ENCODE measurements at regions not wholly inside any gene's neighbourhood (a gene's known extent, or its start where the extent isn't known, plus 50 kb on each side); places are given as distances from the start of the nearest gene placed in this dataset.
A peak's percentile ranks its signal among the peaks of the same experiment; 100 is the strongest.

- no peak for TF ChIP-seq CTCF (conservative IDR thresholded peaks at IDR 0.05)
- Histone ChIP-seq H4K91ac (ENCODE audit: insufficient read length, low read depth, low read length) (no peak overlapping the region), H3K79me2 (ENCODE audit: insufficient read depth, low read length) (no peaks in the 10 kb centered on the region), H2BK12ac (ENCODE audit: insufficient read length, low read depth, low read length) (no peak overlapping the region), H3K79me1 (ENCODE audit: insufficient read depth, low read depth, low read length, poor library complexity, severe bottlenecking) (no peaks in the 10 kb centered on the region), H3K56ac (ENCODE audit: insufficient read length, low read depth, low read length) (no peak overlapping the region), H2AK5ac (ENCODE audit: insufficient read length, low read length) (no peak overlapping the region), H2BK5ac (ENCODE audit: insufficient read length, low read length) (no peak overlapping the region), H3K14ac (ENCODE audit: insufficient read depth, low read length) (no peak overlapping the region), H3K18ac (ENCODE audit: insufficient read length, low read depth, low read length) (no peak overlapping the region), H3K9me3 (ENCODE audit: control insufficient read depth, low read depth, low read length) (no peaks in the 10 kb centered on the region), H4K5ac (ENCODE audit: insufficient read length, low read depth, low read length) (no peak overlapping the region), H3K4ac (ENCODE audit: low read depth, low read length) (no peak overlapping the region), H4K20me1 (ENCODE audit: control insufficient read depth, insufficient read depth, insufficient read length) (no peaks in the 10 kb centered on the region), H3K4me1 (ENCODE audit: insufficient read depth, low read length) (no peaks in the 10 kb centered on the region; the same call in 1 of the 2 replicates), H3K23me2 (ENCODE audit: insufficient read length, low read depth, low read length, poor library complexity, severe bottlenecking) (no peaks in the 10 kb centered on the region), H3K23ac (ENCODE audit: insufficient read length, low read depth, low read length) (no peak overlapping the region), H4K8ac (replicated peaks; ENCODE audit: insufficient read length, low read depth, low read length) (no peak overlapping the region), H3K27me3 (ENCODE audit: insufficient read depth, low read length) (no peaks in the 10 kb centered on the region), H3K27ac (ENCODE audit: insufficient read length, low read depth, low read length) (no peak overlapping the region), H3K4me2 (ENCODE audit: insufficient read depth, insufficient read length, low read length) (no peak overlapping the region), H3K9ac (ENCODE audit: extremely low read depth, insufficient read length, low read length) (no peak overlapping the region), H2AFZ (ENCODE audit: low read length) (no peak overlapping the region), H3T11ph (ENCODE audit: low read length) (no peak overlapping the region), H2BK15ac (ENCODE audit: low read depth, low read length) (no peak overlapping the region), H2BK120ac (ENCODE audit: low read depth, low read length, poor library complexity, severe bottlenecking) (no peak overlapping the region), H2BK20ac (ENCODE audit: low read depth, low read length, poor library complexity, severe bottlenecking) (no peak overlapping the region)
- Mint-ChIP-seq H3K36me3 (ENCODE audit: insufficient read depth in 1 of 3, low read depth in 3 of 3) (no peaks in the 10 kb centered on the region), H3K27ac (peak overlapping the region in 1 of 3 experiments; percentile 2; a peak in 1 of 7 replicates), H3K27me3 (ENCODE audit: low read depth) (no peaks in the 10 kb centered on the region), H3K4me1 (peaks cover 0 to 2% of the 10 kb centered on the region in 2 experiments; a peak in 3 of 4 replicates), H3K4me3 (no peak overlapping the region), H3K9me3 (no peaks in the 10 kb centered on the region)
- no peak for DNase-seq
- WGBS (ENCODE audit: extremely low coverage, insufficient read length, low lambda C conversion rate) = no CpG with 5 or more reads among the region's 2 CpGs
Measured at GRCh38 chr11:88051396-88051795, 123.8 kb downstream of the RAB38 start.

Data from H9 (cell line).